A549 (cell line): ENCODE measurements at regions not wholly inside any gene's neighbourhood (a gene's known extent, or its start where the extent isn't known, plus 50 kb on each side); places are given as distances from the start of the nearest gene placed in this dataset.

ENCODE experiments used
- ATAC-seq, 2 experiments: fragments of 200-7000 bp in 1 of 2; fragments of >200 bp in 1 of 2; cut with Nextera tagmentation in 1 of 2; cut with Tn5 transposase in 1 of 2; 3 replicates each; pipeline versions ENCODE4 v1.8.0 to v1.9.1; 2018 to 2020; ENCODE audit warnings: mild to moderate bottlenecking in 1 of 2, moderate library complexity in 1 of 2
- CTCF ChIA-PET: fragments of 300-600 bp; sonication (Branson Sonifier 250); formaldehyde crosslinking; extraction: SDS; loops from one replicate; lab custom pipeline; 2021; ENCODE audit warnings: antibody characterized with exemption, inconsistent platforms; lab: Yijun Ruan, JAX
- POLR2A ChIA-PET: fragments of 350-600 bp; formaldehyde crosslinking; extraction: SDS; loops from one replicate; lab custom pipeline; 2021; ENCODE audit warnings: antibody characterized with exemption, inconsistent platforms; lab: Yijun Ruan, JAX
- DNase-seq, 2 experiments: peaks; one replicate each; pipeline versions ENCODE4 v3.0.0 to v3.0.0-alpha.2; 2011 to 2016; ENCODE audit warnings: low read depth in 1 of 2, low spot score in 1 of 2
- FAIRE-seq: peaks from 2 replicates; lab custom pipeline; 2011; peaks lifted over from hg19 to GRCh38; lab: Jason Lieb, UNC
- H3K27ac ChIP-seq, 2 experiments: fragments of >200 bp; sonication (Bioruptor Twin); formaldehyde crosslinking; 3 replicates each; pipeline ENCODE4 v1.5.1; 2016 to 2017
- H3K4me1 ChIP-seq: fragments of >200 bp; sonication (Bioruptor Twin); formaldehyde crosslinking; 3 replicates; pipeline ENCODE4 v1.6.1; 2016
- H3K4me2 ChIP-seq: fragments of >200 bp; sonication (Bioruptor Twin); formaldehyde crosslinking; 3 replicates; pipeline ENCODE4 v1.6.1; 2016
- H3K4me3 ChIP-seq: fragments of >200 bp; sonication (Bioruptor Twin); formaldehyde crosslinking; 3 replicates; pipeline ENCODE4 v1.5.1; 2016
- H3K9me3 ChIP-seq: fragments of >200 bp; sonication (Bioruptor Twin); formaldehyde crosslinking; 3 replicates; pipeline ENCODE4 v1.6.1; 2016
- BHLHE40 ChIP-seq: IDR thresholded peaks from 2 replicates; pipeline ENCODE4 v1.6.1; 2012; ENCODE audit warnings: low read depth, low read length, inconsistent platforms
- CBX2 ChIP-seq: fragments of 200-600 bp; sonication (generic); IDR thresholded peaks from 2 replicates; pipeline ENCODE4 v1.6.1; 2016; ENCODE audit warnings: low read depth, mild to moderate bottlenecking, borderline replicate concordance
- CBX8 ChIP-seq: fragments of 200-600 bp; sonication (generic); IDR thresholded peaks from 2 replicates; pipeline ENCODE4 v1.6.1; 2016
- CHD2 ChIP-seq: fragments of 150-350 bp; IDR thresholded peaks from 2 replicates; pipeline ENCODE4 v1.6.1; 2014; ENCODE audit warnings: low read length; ENCODE audit not compliant: partially characterized antibody
- EHMT2 ChIP-seq: fragments of 200-600 bp; sonication (generic); IDR thresholded peaks from 2 replicates; pipeline ENCODE4 v1.6.1; 2016; ENCODE audit warnings: antibody characterized with exemption, low read depth, mild to moderate bottlenecking, moderate library complexity
- GATA3 ChIP-seq: IDR thresholded peaks from 2 replicates; pipeline ENCODE4 v1.6.1; 2012; ENCODE audit warnings: borderline replicate concordance
- KDM5A ChIP-seq: fragments of 200-600 bp; sonication (generic); IDR thresholded peaks from 2 replicates; pipeline ENCODE4 v1.6.1; 2016; ENCODE audit warnings: antibody characterized with exemption, mild to moderate bottlenecking
- MAFK ChIP-seq: fragments of 450-650 bp; IDR thresholded peaks from 2 replicates; pipeline ENCODE4 v1.6.1; 2014; ENCODE audit not compliant: partially characterized antibody
- MAZ ChIP-seq: fragments of 150-350 bp; IDR thresholded peaks from 2 replicates; pipeline ENCODE4 v1.6.1; 2014; ENCODE audit warnings: antibody characterized with exemption, low read depth, low read length, borderline replicate concordance
- NFE2L2 ChIP-seq: fragments of 150-350 bp; conservative IDR thresholded peaks from 2 replicates; pipeline ENCODE4 v1.6.1; 2014; ENCODE audit warnings: low read length
- NPAS2 ChIP-seq: fragments of 250-450 bp; sonication (Bioruptor Pico); IDR thresholded peaks from 2 replicates; pipeline ENCODE4 v1.8.0; 2022; ENCODE audit warnings: mild to moderate bottlenecking, moderate library complexity, borderline replicate concordance
- POLR2AphosphoS2 ChIP-seq: conservative IDR thresholded peaks from 2 replicates; pipeline ENCODE4 v1.6.1; 2012; ENCODE audit warnings: low read length, improper control_type of control experiment, inconsistent platforms
- REST ChIP-seq: fragments of 200-600 bp; sonication (generic); IDR thresholded peaks from 2 replicates; pipeline ENCODE4 v1.6.1; 2016; ENCODE audit warnings: antibody characterized with exemption, mild to moderate bottlenecking, moderate library complexity
- RNF2 ChIP-seq: fragments of 200-600 bp; sonication (generic); IDR thresholded peaks from 2 replicates; pipeline ENCODE4 v1.6.1; 2016; ENCODE audit warnings: low read depth, mild to moderate bottlenecking, antibody characterized with exemption, moderate library complexity, borderline replicate concordance
- SMC3 ChIP-seq: fragments of >200 bp; sonication (Bioruptor Twin); formaldehyde crosslinking; IDR thresholded peaks from 3 replicates; pipeline ENCODE4 v1.6.1; 2018; ENCODE audit warnings: inconsistent platforms
- SREBF2 ChIP-seq: fragments of 450-650 bp; IDR thresholded peaks from 2 replicates; pipeline ENCODE4 v1.6.1; 2014; ENCODE audit warnings: mild to moderate bottlenecking, moderate library complexity
- TP53 ChIP-seq: fragments of 250-450 bp; sonication (Bioruptor Pico); IDR thresholded peaks from 2 replicates; pipeline ENCODE4 v1.5.0; 2021; ENCODE audit warnings: mild to moderate bottlenecking, moderate library complexity
- ZFP36 ChIP-seq: fragments of 450-650 bp; IDR thresholded peaks from 2 replicates; pipeline ENCODE4 v1.6.1; 2014; ENCODE audit warnings: borderline replicate concordance; ENCODE audit not compliant: partially characterized antibody
- ZNF302 ChIP-seq: fragments of 250-450 bp; sonication (Bioruptor Pico); IDR thresholded peaks from 2 replicates; pipeline ENCODE4 v1.9.0; 2021; ENCODE audit warnings: inconsistent platforms, mild to moderate bottlenecking, moderate library complexity
- WGBS: methylation state at CpG from one replicate; pipeline ENCODE4 v1.1.6; 2017; ENCODE audit errors: missing lambda C conversion rate; 5-methylcytosine and 5-hydroxymethylcytosine counted together
- TF ChIP-seq, protein P1 (sequence below): fragments of 150-350 bp; IDR thresholded peaks from 2 replicates; pipeline ENCODE4 v1.6.1; 2014; ENCODE audit warnings: low read depth, mild to moderate bottlenecking, low read length
- TF ChIP-seq, protein P2 (sequence below): fragments of >200 bp; sonication (Bioruptor Twin); formaldehyde crosslinking; IDR thresholded peaks from 2 replicates; pipeline ENCODE4 v1.6.1; 2016

DNA sequence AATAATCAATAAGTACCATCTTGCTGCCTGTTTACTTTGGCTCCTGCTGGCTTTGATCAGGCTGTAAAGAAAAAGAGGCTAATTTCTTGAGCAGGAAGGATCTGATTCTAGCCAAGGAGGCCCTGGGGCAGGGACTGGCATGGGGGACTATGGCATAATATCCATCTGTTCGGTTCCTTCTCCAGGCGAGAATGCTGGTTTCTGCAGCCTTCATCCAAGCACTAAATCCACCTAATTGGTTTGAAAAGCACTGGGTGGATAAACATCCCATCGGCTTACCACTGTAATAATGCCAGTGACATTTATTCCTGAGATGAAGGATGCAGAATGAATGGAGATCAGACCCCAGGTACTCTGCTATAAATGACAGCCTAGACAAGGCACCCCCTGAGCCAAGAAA lies 180.0 kb upstream of the ASIC2 start:
- DNase-seq (no peak), FAIRE-seq (no peak), ATAC-seq (no peak)
- WGBS: 32% methylated on average over 3 of the region's 3 CpGs
- H3K4me3 ChIP-seq: no peak overlapping the region
- no peaks in the 10 kb centered on the region for H3K4me1 ChIP-seq
- CTCF ChIA-PET: no interaction called here
- TF ChIP-seq POLR2AphosphoS2 (no peak), BHLHE40 (no peak)
- H3K9me3 ChIP-seq: no peaks in the 10 kb centered on the region
- H3K4me2 ChIP-seq: no peak overlapping the region
- H3K27ac ChIP-seq: no peak overlapping the region
- POLR2A ChIA-PET: no interaction called here

- Histone ChIP-seq H3K4me3 (no peak overlapping the region), H3K9me3 (no peaks in the 10 kb centered on the region), H3K4me1 (no peaks in the 10 kb centered on the region), H3K27ac (no peak overlapping the region), H3K4me2 (no peak overlapping the region)
- ChIA-PET CTCF (no interaction called here), POLR2A (no interaction called here)
- DNase-seq: no peak
- 24% methylated on average over 5 of the region's 5 CpGs for WGBS
- ATAC-seq: no peak
- FAIRE-seq: no peak
- TF ChIP-seq NFE2L2: no peak
- TF ChIP-seq CBX2: no peak
These were observed 181.7 kb upstream of the ASIC2 start for GRCh38 chr17:33474789-33475188.

- H3K4me1 ChIP-seq: no peaks in the 10 kb centered on the region
- FAIRE-seq (no peak), ATAC-seq (no peak)
- no peaks in the 10 kb centered on the region for H3K9me3 ChIP-seq
- TF ChIP-seq CHD2 (no peak), ZFP36 (no peak), RNF2 (no peak), CBX8 (no peak), EHMT2 (no peak), CBX2 (no peak), ZNF302 (CRISPR knock-in tag) (no peak), SMC3 (no peak), KDM5A (no peak)
- TF ChIP-seq, all 56 proteins: peak for 0
- no peak for DNase-seq
- ChIA-PET CTCF (no interaction called here), POLR2A (no interaction called here)
- H3K4me3 ChIP-seq: no peak overlapping the region
- H3K27ac ChIP-seq: no peak overlapping the region
- no peak overlapping the region for H3K4me2 ChIP-seq
- 2% methylated on average over 7 of the region's 7 CpGs for WGBS
These were observed 182.5 kb upstream of the ASIC2 start for GRCh38 chr17:33475594-33475993.

- no peaks in the 10 kb centered on the region for H3K4me1 ChIP-seq
- no peaks in the 10 kb centered on the region for H3K9me3 ChIP-seq
- H3K27ac ChIP-seq: no peak overlapping the region
- DNase-seq: no peak
- 17% methylated on average over 4 of the region's 4 CpGs for WGBS
- H3K4me2 ChIP-seq: no peak overlapping the region
- no peak for FAIRE-seq
- ChIA-PET CTCF (no interaction called here), POLR2A (no interaction called here)
- no peak for ATAC-seq
- H3K4me3 ChIP-seq: no peak overlapping the region
- no peak for TF ChIP-seq ZNF302 (CRISPR knock-in tag)
- TF ChIP-seq TP53: no peak
- TF ChIP-seq GATA3: no peak
- TF ChIP-seq SREBF2: no peak
- TF ChIP-seq REST: no peak
- no peak for TF ChIP-seq NPAS2 (CRISPR knock-in tag)
- TF ChIP-seq, protein P1, sequence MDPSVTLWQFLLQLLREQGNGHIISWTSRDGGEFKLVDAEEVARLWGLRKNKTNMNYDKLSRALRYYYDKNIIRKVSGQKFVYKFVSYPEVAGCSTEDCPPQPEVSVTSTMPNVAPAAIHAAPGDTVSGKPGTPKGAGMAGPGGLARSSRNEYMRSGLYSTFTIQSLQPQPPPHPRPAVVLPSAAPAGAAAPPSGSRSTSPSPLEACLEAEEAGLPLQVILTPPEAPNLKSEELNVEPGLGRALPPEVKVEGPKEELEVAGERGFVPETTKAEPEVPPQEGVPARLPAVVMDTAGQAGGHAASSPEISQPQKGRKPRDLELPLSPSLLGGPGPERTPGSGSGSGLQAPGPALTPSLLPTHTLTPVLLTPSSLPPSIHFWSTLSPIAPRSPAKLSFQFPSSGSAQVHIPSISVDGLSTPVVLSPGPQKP: no peak
- TF ChIP-seq CHD2: no peak
- no peak for TF ChIP-seq CBX8
- TF ChIP-seq, protein P2, sequence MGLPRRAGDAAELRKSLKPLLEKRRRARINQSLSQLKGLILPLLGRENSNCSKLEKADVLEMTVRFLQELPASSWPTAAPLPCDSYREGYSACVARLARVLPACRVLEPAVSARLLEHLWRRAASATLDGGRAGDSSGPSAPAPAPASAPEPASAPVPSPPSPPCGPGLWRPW: no peak
- no peak for TF ChIP-seq MAFK
- no peak for TF ChIP-seq MAZ
- TF ChIP-seq ZFP36: no peak
These were observed 188.6 kb upstream of the ASIC2 start for GRCh38 chr17:33481652-33482051.
